ENCODE measurements at regions not wholly inside any gene's neighbourhood (a gene's known extent, or its start where the extent isn't known, plus 50 kb on each side); places are given as distances from the start of the nearest gene placed in this dataset.

DNA sequence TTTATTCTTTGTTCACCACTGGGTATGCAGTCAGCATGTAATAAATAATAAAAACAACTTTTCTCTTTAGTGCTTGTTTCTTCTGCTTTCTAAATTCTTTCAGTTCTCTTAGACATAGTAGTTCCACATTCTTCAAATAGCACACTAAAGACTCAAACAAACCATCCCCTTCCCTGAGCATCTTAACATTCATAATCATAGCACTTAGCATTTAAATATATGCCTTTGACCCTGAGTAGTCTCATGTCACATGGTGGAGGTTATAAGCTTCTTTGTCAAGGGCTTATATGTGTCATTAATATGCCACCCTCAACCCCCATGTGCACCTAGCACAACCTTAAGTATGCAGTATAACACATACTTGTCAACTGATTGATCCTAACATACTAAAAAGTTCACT lies 212.7 kb downstream of the PHLDA1 start:
- TF ChIP-seq POLR2AphosphoS5 (IDR thresholded peaks at IDR 0.05; ENCODE audit: low read depth, low read length) (no peak), POLR2A (IDR thresholded peaks at IDR 0.05; ENCODE audit: low read depth, low read length) (no peak)

Measured in GM12892 (cell line).